ENCODE measurements at regions not wholly inside any gene's neighbourhood (a gene's known extent, or its start where the extent isn't known, plus 50 kb on each side); places are given as distances from the start of the nearest gene placed in this dataset.
A peak's percentile ranks its signal among the peaks of the same experiment; 100 is the strongest.
"Not testable (repeated sequence)": the region's sequence is repeated elsewhere in the genome, so short reads cannot be mapped to it uniquely, and the experiment has no call there.

DNA sequence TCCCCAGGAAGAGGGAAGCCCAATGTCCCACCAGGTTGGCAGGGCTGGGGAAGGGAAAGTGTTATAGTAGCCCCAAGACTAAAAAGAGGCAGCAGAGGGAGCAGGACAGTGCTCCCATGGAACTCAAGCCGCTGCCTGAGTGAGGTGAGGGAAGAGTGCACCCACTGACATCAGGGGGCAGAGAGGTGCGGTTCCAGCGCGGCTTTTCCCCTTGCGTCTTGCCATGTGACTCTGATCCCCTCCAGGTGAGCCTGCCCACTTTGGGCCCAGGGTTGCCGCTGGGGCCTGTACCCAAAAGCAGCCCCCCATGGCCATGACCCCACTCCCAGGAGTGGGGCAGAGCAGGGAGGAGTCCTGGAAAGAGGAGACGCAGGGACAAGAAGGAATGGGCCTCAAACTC lies 136.3 kb upstream of the KCTD7 start:
- Histone ChIP-seq H2AFZ (ENCODE audit: control insufficient read depth, low read length) (peak overlapping the region; percentile 92), H3K9ac (ENCODE audit: control insufficient read depth, extremely low read depth, insufficient read depth, low read length) (peak overlapping the region; percentile 92)
- H3K27me3 ChIP-seq (ENCODE audit: control insufficient read depth, extremely low read depth, insufficient read depth, low read length) = not testable (repeated sequence)

DNA sequence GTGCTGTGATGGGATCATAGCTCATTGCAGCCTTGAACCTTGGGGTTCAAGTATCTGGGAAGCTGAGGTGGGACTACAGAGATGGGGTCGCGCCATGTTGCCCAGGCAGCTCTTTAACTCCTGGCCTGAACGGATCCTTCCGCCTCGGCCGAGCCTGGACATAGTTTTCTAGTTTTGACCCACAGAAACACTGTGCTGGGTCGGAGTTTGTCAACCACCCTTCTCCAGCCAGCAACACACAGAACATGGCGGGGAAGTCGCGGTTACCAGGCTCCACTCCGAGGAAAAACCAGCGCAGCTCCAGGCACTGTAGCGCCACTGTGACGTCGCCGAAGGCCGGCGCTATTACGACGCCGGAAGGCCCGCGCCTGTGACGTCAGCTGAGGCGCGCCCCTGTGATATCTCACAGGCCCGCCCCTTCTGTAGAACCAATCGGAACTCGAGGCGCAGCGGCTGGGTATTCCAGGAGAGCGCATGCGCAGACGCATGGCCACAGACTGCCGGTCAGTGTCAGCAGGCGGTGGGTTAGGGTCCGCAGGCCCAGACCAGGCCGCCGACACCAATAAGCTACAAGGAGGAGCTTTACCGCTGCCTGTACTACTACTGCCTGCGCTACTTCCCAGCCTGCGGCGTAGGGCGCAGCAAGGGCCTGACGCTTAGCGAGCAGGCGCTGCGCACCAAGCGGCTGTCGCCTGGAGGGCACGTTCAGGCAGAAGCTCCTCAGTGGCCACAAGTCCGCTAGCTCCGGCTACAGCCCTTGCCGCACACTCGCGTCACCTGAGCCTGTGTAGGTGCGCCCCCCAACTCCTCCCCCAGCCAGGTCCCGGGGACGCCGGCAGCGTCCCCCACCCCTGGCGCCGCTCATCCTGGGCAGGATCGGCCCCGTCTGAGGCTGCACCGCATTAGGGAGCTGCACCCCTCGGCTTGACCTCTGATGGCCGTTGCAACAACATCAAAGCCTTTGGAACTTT lies 135.2 kb upstream of the KCTD7 start:
- FAIRE-seq = no peak

More for the DNA sequence above, 136.3 kb upstream of the KCTD7 start:
- H4K20me1 ChIP-seq (ENCODE audit: control insufficient read depth, extremely low read depth, insufficient read depth, low read length); FAIRE-seq; H3K36me3 ChIP-seq (ENCODE audit: control insufficient read depth in 2 of 2, extremely low read depth in 1 of 2, insufficient read depth in 2 of 2, low read length in 2 of 2); DNase-seq (ENCODE audit: low read depth, low spot score); H3K9me1 ChIP-seq (ENCODE audit: control insufficient read depth, extremely low read depth, insufficient read depth, low read length); H3K9me3 ChIP-seq (ENCODE audit: control insufficient read depth, low read depth, low read length); dilution Hi-C loops (cut with MboI; ENCODE audit: extremely low pct_ligation_motif_present, low sequenced_read_pairs); H3K79me2 ChIP-seq (ENCODE audit: control insufficient read depth, insufficient read depth, low read length): not testable (repeated sequence)
- peak overlapping the region; percentile 62 to 87 (median 81) for H3K4me3 ChIP-seq (ENCODE audit: control insufficient read depth in 2 of 3, extremely low read depth in 1 of 3, insufficient read depth in 2 of 3, low read depth in 1 of 3, low read length in 3 of 3)
- H3K4me2 ChIP-seq (ENCODE audit: control insufficient read depth, extremely low read depth, insufficient read depth, low read depth, low read length) = peak overlapping the region; percentile 94
- peak overlapping the region; percentile 95 for H3K27ac ChIP-seq (ENCODE audit: control insufficient read depth, insufficient read depth, low read length)
- H3K4me1 ChIP-seq (ENCODE audit: control insufficient read depth, extremely low read depth, insufficient read depth, low read length) = peaks cover 15% of the 10 kb centered on the region

More for the DNA sequence above, 135.2 kb upstream of the KCTD7 start:
- H3K9me3 ChIP-seq (ENCODE audit: control insufficient read depth, low read depth, low read length) = no peaks in the 10 kb centered on the region
- peak; percentile 83 for DNase-seq (ENCODE audit: low read depth, low spot score)
- no peaks in the 10 kb centered on the region for H4K20me1 ChIP-seq (ENCODE audit: control insufficient read depth, extremely low read depth, insufficient read depth, low read length)
- H3K9ac ChIP-seq (ENCODE audit: control insufficient read depth, extremely low read depth, insufficient read depth, low read length) = peak overlapping the region; percentile 92
- peak overlapping the region; percentile 62 to 87 (median 81) for H3K4me3 ChIP-seq (ENCODE audit: control insufficient read depth in 2 of 3, extremely low read depth in 1 of 3, insufficient read depth in 2 of 3, low read depth in 1 of 3, low read length in 3 of 3)
- H3K4me2 ChIP-seq (ENCODE audit: control insufficient read depth, extremely low read depth, insufficient read depth, low read depth, low read length) = peak overlapping the region; percentile 94
- no peaks in the 10 kb centered on the region for H3K27me3 ChIP-seq (ENCODE audit: control insufficient read depth, extremely low read depth, insufficient read depth, low read length)
- H3K4me1 ChIP-seq (ENCODE audit: control insufficient read depth, extremely low read depth, insufficient read depth, low read length) = peaks cover 15% of the 10 kb centered on the region
- H3K79me2 ChIP-seq (ENCODE audit: control insufficient read depth, insufficient read depth, low read length) = no peaks in the 10 kb centered on the region
- H3K36me3 ChIP-seq (ENCODE audit: control insufficient read depth in 2 of 2, extremely low read depth in 1 of 2, insufficient read depth in 2 of 2, low read length in 2 of 2) = no peaks in the 10 kb centered on the region
- H3K9me1 ChIP-seq (ENCODE audit: control insufficient read depth, extremely low read depth, insufficient read depth, low read length) = no peaks in the 10 kb centered on the region
- TF ChIP-seq EZH2 (IDR thresholded peaks at IDR 0.05; ENCODE audit: low read length) = no peak
- TF ChIP-seq, protein P1, sequence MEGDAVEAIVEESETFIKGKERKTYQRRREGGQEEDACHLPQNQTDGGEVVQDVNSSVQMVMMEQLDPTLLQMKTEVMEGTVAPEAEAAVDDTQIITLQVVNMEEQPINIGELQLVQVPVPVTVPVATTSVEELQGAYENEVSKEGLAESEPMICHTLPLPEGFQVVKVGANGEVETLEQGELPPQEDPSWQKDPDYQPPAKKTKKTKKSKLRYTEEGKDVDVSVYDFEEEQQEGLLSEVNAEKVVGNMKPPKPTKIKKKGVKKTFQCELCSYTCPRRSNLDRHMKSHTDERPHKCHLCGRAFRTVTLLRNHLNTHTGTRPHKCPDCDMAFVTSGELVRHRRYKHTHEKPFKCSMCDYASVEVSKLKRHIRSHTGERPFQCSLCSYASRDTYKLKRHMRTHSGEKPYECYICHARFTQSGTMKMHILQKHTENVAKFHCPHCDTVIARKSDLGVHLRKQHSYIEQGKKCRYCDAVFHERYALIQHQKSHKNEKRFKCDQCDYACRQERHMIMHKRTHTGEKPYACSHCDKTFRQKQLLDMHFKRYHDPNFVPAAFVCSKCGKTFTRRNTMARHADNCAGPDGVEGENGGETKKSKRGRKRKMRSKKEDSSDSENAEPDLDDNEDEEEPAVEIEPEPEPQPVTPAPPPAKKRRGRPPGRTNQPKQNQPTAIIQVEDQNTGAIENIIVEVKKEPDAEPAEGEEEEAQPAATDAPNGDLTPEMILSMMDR (optimal IDR thresholded peaks at IDR 0.05 in 1 of 3, IDR thresholded peaks at IDR 0.05 in 1 of 3, conservative IDR thresholded peaks at IDR 0.05 in 1 of 3; ENCODE audit: extremely low read depth in 1 of 3, insufficient read depth in 2 of 3, low read length in 3 of 3) = peak in 2 of 3 experiments; percentile 8 to 14
- dilution Hi-C loops (cut with MboI; ENCODE audit: extremely low pct_ligation_motif_present, low sequenced_read_pairs) = no loop called here
- H3K27ac ChIP-seq (ENCODE audit: control insufficient read depth, insufficient read depth, low read length) = peak overlapping the region; percentile 95
- peak overlapping the region; percentile 100 for H2AFZ ChIP-seq (ENCODE audit: control insufficient read depth, low read length)
